IMR-90 (cell line): ENCODE measurements at regions not wholly inside any gene's neighbourhood (a gene's known extent, or its start where the extent isn't known, plus 50 kb on each side); places are given as distances from the start of the nearest gene placed in this dataset.
"Not testable (repeated sequence)": the region's sequence is repeated elsewhere in the genome, so short reads cannot be mapped to it uniquely, and the experiment has no call there.

ENCODE experiments used
- ATAC-seq: fragments of 200-7000 bp; cut with Tn5 transposase; 2 replicates; pipeline ENCODE4 v1.9.1; 2020; ENCODE audit warnings: low read depth, mild to moderate bottlenecking, moderate library complexity
- BruUV-seq: library from RNA; stranded (reverse); fragments of 400-500 nt; replicated peaks from 2 replicates; lab custom pipeline; 2021; lab: Mats Ljungman, UMichigan
- CTCF ChIA-PET: fragments of 300-600 bp; formaldehyde crosslinking; extraction: SDS; loops from one replicate; lab custom pipeline; 2021; ENCODE audit warnings: antibody characterized with exemption; lab: Yijun Ruan, JAX
- POLR2A ChIA-PET: fragments of 300-600 bp; sonication (Branson Sonifier 250); formaldehyde crosslinking; loops from one replicate; lab custom pipeline; 2022; ENCODE audit warnings: antibody characterized with exemption; ENCODE audit not compliant: unreplicated experiment; lab: Charles Lee
- DNase-seq: peaks from one replicate; pipeline ENCODE4 v3.0.0; 2013
- H2AFZ ChIP-seq: replicated peaks from 2 replicates; pipeline ENCODE3; 2013; ENCODE audit warnings: low read length, mild to moderate bottlenecking; ENCODE audit not compliant: poor library complexity
- H2AK5ac ChIP-seq: 2 replicates; pipeline ENCODE4 v1.6.1; 2013; ENCODE audit warnings: low read depth, low read length, inconsistent platforms
- H2AK9ac ChIP-seq: replicated peaks from 2 replicates; pipeline ENCODE3; 2013; ENCODE audit warnings: mild to moderate bottlenecking, low read depth, low read length, moderate library complexity; ENCODE audit not compliant: poor library complexity
- H2BK120ac ChIP-seq: 2 replicates; pipeline ENCODE4 v1.6.1; 2013; ENCODE audit warnings: low read depth, low read length, inconsistent platforms
- H2BK15ac ChIP-seq: 3 replicates; pipeline ENCODE4 v1.6.1; 2013; ENCODE audit warnings: low read depth, low read length, inconsistent platforms
- H2BK20ac ChIP-seq: 2 replicates; pipeline ENCODE4 v1.6.1; 2013; ENCODE audit warnings: low read depth, mild to moderate bottlenecking, inconsistent platforms, low read length, moderate library complexity
- H2BK5ac ChIP-seq: 2 replicates; pipeline ENCODE4 v1.6.1; 2013; ENCODE audit warnings: mild to moderate bottlenecking, low read depth, low read length, inconsistent platforms; ENCODE audit not compliant: poor library complexity, severe bottlenecking
- H3K14ac ChIP-seq: replicated peaks from 2 replicates; pipeline ENCODE4 v1.6.1; 2013; ENCODE audit warnings: low read depth, low read length, inconsistent platforms
- H3K18ac ChIP-seq: 2 replicates; pipeline ENCODE4 v1.6.1; 2013; ENCODE audit warnings: low read depth, low read length, control low read depth
- H3K23ac ChIP-seq: 2 replicates; pipeline ENCODE4 v1.6.1; 2013; ENCODE audit warnings: low read depth, low read length, inconsistent platforms
- H3K27ac ChIP-seq: 2 replicates; pipeline ENCODE4 v1.5.1; 2013; ENCODE audit warnings: mild to moderate bottlenecking, control low read depth, low read length; ENCODE audit not compliant: insufficient read depth
- H3K27me3 ChIP-seq: 2 replicates; pipeline ENCODE4 v1.6.1; 2013; ENCODE audit warnings: low read length; ENCODE audit not compliant: control insufficient read depth, insufficient read depth
- H3K36me3 ChIP-seq: 2 replicates; pipeline ENCODE4 v1.6.1; 2013; ENCODE audit warnings: low read length, mixed read lengths; ENCODE audit not compliant: control insufficient read depth, insufficient read depth
- H3K4ac ChIP-seq: 2 replicates; pipeline ENCODE4 v1.6.1; 2013; ENCODE audit warnings: low read depth, low read length, inconsistent platforms
- H3K4me1 ChIP-seq: 2 replicates; pipeline ENCODE4 v1.6.1; 2013; ENCODE audit warnings: low read length, mixed read lengths; ENCODE audit not compliant: control insufficient read depth, insufficient read depth
- H3K4me2 ChIP-seq: 2 replicates; pipeline ENCODE4 v1.6.1; 2013; ENCODE audit warnings: low read depth, mild to moderate bottlenecking, control low read depth, low read length, moderate library complexity
- H3K4me3 ChIP-seq: 2 replicates; pipeline ENCODE4 v1.5.1; 2013; ENCODE audit warnings: low read depth, mild to moderate bottlenecking, control low read depth, low read length, moderate library complexity; ENCODE audit not compliant: insufficient read depth
- H3K56ac ChIP-seq: 2 replicates; pipeline ENCODE4 v1.6.1; 2013; ENCODE audit warnings: low read length, inconsistent platforms; ENCODE audit not compliant: insufficient read depth; ENCODE audit errors: extremely low read depth
- H3K79me1 ChIP-seq, 2 experiments: 2 replicates each; pipeline ENCODE4 v1.6.1; 2013; ENCODE audit warnings: low read length in 2 of 2, inconsistent platforms in 1 of 2, low read depth in 1 of 2
- H3K9ac ChIP-seq: 2 replicates; pipeline ENCODE4 v1.6.1; 2013; ENCODE audit warnings: low read depth, low read length, control low read depth
- H3K9me1 ChIP-seq: 2 replicates; pipeline ENCODE4 v1.6.1; 2013; ENCODE audit warnings: low read length, inconsistent platforms; ENCODE audit not compliant: insufficient read depth
- H3K9me3 ChIP-seq: 2 replicates; pipeline ENCODE4 v1.6.1; 2013; ENCODE audit warnings: low read length; ENCODE audit not compliant: control insufficient read depth, insufficient read depth
- H4K20me1 ChIP-seq: 2 replicates; pipeline ENCODE4 v1.6.1; 2013; ENCODE audit warnings: low read length, inconsistent platforms; ENCODE audit not compliant: insufficient read depth
- H4K5ac ChIP-seq: 2 replicates; pipeline ENCODE4 v1.6.1; 2013; ENCODE audit warnings: mild to moderate bottlenecking, low read depth, low read length, control low read depth
- H4K8ac ChIP-seq, 2 experiments: 2 replicates each; pipeline ENCODE4 v1.6.1; 2013; ENCODE audit warnings: low read depth in 2 of 2, low read length in 2 of 2, control low read depth in 1 of 2, inconsistent platforms in 1 of 2
- H4K91ac ChIP-seq: 2 replicates; pipeline ENCODE4 v1.6.1; 2013; ENCODE audit warnings: low read depth, low read length, inconsistent platforms; ENCODE audit not compliant: insufficient read depth
- WGBS, 2 experiments: methylation state at CpG; one replicate each; pipeline versions ENCODE4 v1.1.5 to v1.1.7; 2013; ENCODE audit warnings: missing lambda C conversion rate in 2 of 2; ENCODE audit not compliant: insufficient read length in 1 of 2; ENCODE audit errors: extremely low coverage in 2 of 2; 5-methylcytosine and 5-hydroxymethylcytosine counted together
- dilution Hi-C: fragments of 300-500 bp; cut with HindIII; formaldehyde crosslinking; loops from one replicate; pipeline ENCODE4 v1.14.3; 2018; ENCODE audit warnings: low sequenced_read_pairs; ENCODE audit not compliant: unreplicated experiment
- in situ Hi-C: fragments of 300-500 bp; cut with MboI; formaldehyde crosslinking; loops from 3 replicates; pipeline ENCODE4 v1.14.3; 2019; ENCODE audit warnings: low sequenced_read_pairs, inconsistent platforms, mixed read lengths
- intact Hi-C: fragments of 100-400 bp; cut with micrococcal nuclease; formaldehyde crosslinking; loops from 2 replicates; pipeline ENCODE4 v1.10.0; 2022

- H2AFZ ChIP-seq, H2BK20ac ChIP-seq, dilution Hi-C loops, H3K18ac ChIP-seq, H3K4me2 ChIP-seq, H3K23ac ChIP-seq, intact Hi-C loops, in situ Hi-C loops, H4K20me1 ChIP-seq, H3K4me3 ChIP-seq, H3K14ac ChIP-seq, H3K9me1 ChIP-seq, H4K8ac ChIP-seq, H3K9me3 ChIP-seq, DNase-seq, H3K27ac ChIP-seq, H2BK5ac ChIP-seq, H4K5ac ChIP-seq, H3K9ac ChIP-seq, H2AK5ac ChIP-seq, H2BK15ac ChIP-seq, H3K36me3 ChIP-seq, CTCF ChIA-PET, H3K4ac ChIP-seq, H2BK120ac ChIP-seq, H4K91ac ChIP-seq, ATAC-seq, H3K56ac ChIP-seq, H3K79me1 ChIP-seq, BruUV-seq, H2AK9ac ChIP-seq, POLR2A ChIA-PET, H3K4me1 ChIP-seq: not testable (repeated sequence)
- WGBS, 2 experiments, result 78% methylated on average over 3 of the region's 11 CpGs; no CpG with 5 or more reads in 1 of the 2 experiments
- peaks cover 16% of the 10 kb centered on the region for H3K27me3 ChIP-seq
These were observed 71.8 kb upstream of the HPCAL1 start for GRCh38 chr2:10230921-10231320.
